GM23338 (cell line): ENCODE measurements at regions not wholly inside any gene's neighbourhood (a gene's known extent, or its start where the extent isn't known, plus 50 kb on each side); places are given as distances from the start of the nearest gene placed in this dataset.

Experiments used
- ATAC-seq: fragments of 200-7000 bp; cut with Tn5 transposase; 3 replicates; pipeline ENCODE4 v1.9.1; 2020
- DNase-seq: peaks from one replicate; pipeline ENCODE4 v3.0.0-alpha.2; 2015; ENCODE audit warnings: low spot score
- H2AFZ ChIP-seq: fragments of 200-600 bp; sonication (generic); 2 replicates; pipeline ENCODE4 v1.8.0; 2016; ENCODE audit warnings: antibody characterized with exemption, mild to moderate bottlenecking, moderate library complexity
- H3F3A ChIP-seq: fragments of 200-600 bp; sonication (generic); replicated peaks from 2 replicates; pipeline ENCODE4 v1.8.0; 2017; ENCODE audit warnings: antibody characterized with exemption, mixed run types, low read depth
- H3K27ac ChIP-seq: fragments of 200-600 bp; sonication (generic); 2 replicates; pipeline ENCODE4 v1.6.1; 2016; ENCODE audit warnings: low read depth
- H3K27me3 ChIP-seq: fragments of 200-600 bp; sonication (generic); 2 replicates; pipeline ENCODE4 v1.8.0; 2016; ENCODE audit warnings: mild to moderate bottlenecking, mixed run types, moderate library complexity; ENCODE audit not compliant: insufficient read depth
- H3K36me3 ChIP-seq: fragments of 200-600 bp; sonication (generic); 2 replicates; pipeline ENCODE4 v1.8.0; 2016; ENCODE audit warnings: mild to moderate bottlenecking; ENCODE audit not compliant: insufficient read depth
- H3K4me1 ChIP-seq: fragments of 200-600 bp; sonication (generic); 2 replicates; pipeline ENCODE4 v1.8.0; 2016; ENCODE audit warnings: mild to moderate bottlenecking, moderate library complexity; ENCODE audit not compliant: insufficient read depth
- H3K4me2 ChIP-seq: fragments of 200-600 bp; sonication (generic); 2 replicates; pipeline ENCODE4 v1.7.1; 2017; ENCODE audit warnings: mixed run types
- H3K4me3 ChIP-seq: fragments of 200-600 bp; sonication (generic); 2 replicates; pipeline ENCODE4 v1.6.1; 2016; ENCODE audit warnings: mixed run types
- H3K79me2 ChIP-seq: fragments of 200-600 bp; sonication (generic); replicated peaks from 2 replicates; pipeline ENCODE4 v1.8.0; 2017; ENCODE audit warnings: mild to moderate bottlenecking; ENCODE audit not compliant: insufficient read depth
- H3K9me2 ChIP-seq: fragments of 200-600 bp; sonication (generic); 2 replicates; pipeline ENCODE4 v1.8.0; 2017; ENCODE audit not compliant: insufficient read depth
- H4K20me1 ChIP-seq: fragments of 200-600 bp; sonication (generic); replicated peaks from 2 replicates; pipeline ENCODE4 v1.8.0; 2017; ENCODE audit warnings: mild to moderate bottlenecking; ENCODE audit not compliant: insufficient read depth
- H3K27ac Mint-ChIP-seq: 2 replicates; pipeline ENCODE4 v1.8.0; 2020; ENCODE audit warnings: inconsistent platforms, mild to moderate bottlenecking, moderate library complexity, mixed read lengths
- H3K27me3 Mint-ChIP-seq: 3 replicates; pipeline ENCODE4 v1.8.0; 2022; ENCODE audit warnings: low read depth, mild to moderate bottlenecking, moderate library complexity, mixed read lengths, inconsistent platforms; ENCODE audit not compliant: insufficient read depth, poor library complexity
- H3K36me3 Mint-ChIP-seq: 3 replicates; pipeline ENCODE4 v1.8.0; 2021; ENCODE audit warnings: low read depth, mild to moderate bottlenecking, inconsistent platforms, moderate library complexity, mixed read lengths
- H3K4me1 Mint-ChIP-seq: 3 replicates; pipeline ENCODE4 v1.8.0; 2020; ENCODE audit warnings: mild to moderate bottlenecking, inconsistent platforms, mixed read lengths
- H3K4me3 Mint-ChIP-seq: 3 replicates; pipeline ENCODE4 v1.8.0; 2021; ENCODE audit warnings: moderate library complexity, mild to moderate bottlenecking, inconsistent platforms, mixed read lengths
- H3K9me3 Mint-ChIP-seq: 3 replicates; pipeline ENCODE4 v1.8.0; 2020; ENCODE audit warnings: moderate library complexity, mild to moderate bottlenecking, inconsistent platforms, mixed read lengths
- EZH2phosphoT487 ChIP-seq: fragments of 200-600 bp; sonication (generic); IDR thresholded peaks from one replicate; pipeline ENCODE4 v1.8.1; 2018; ENCODE audit warnings: antibody characterized with exemption; ENCODE audit not compliant: unreplicated experiment
- POLR2AphosphoS5 ChIP-seq: IDR thresholded peaks from 2 replicates; pipeline ENCODE4 v1.6.1; 2016; ENCODE audit warnings: antibody characterized with exemption, low read depth
- STAT1 ChIP-seq: IDR thresholded peaks from one replicate; pipeline ENCODE4 v1.6.1; 2016; ENCODE audit warnings: antibody characterized with exemption; ENCODE audit not compliant: unreplicated experiment
- TF ChIP-seq, protein P1 (sequence below), 2 experiments: fragments of 200-600 bp in 1 of 2; sonication (generic) in 1 of 2; conservative IDR thresholded peaks; 2 replicates each; pipeline versions ENCODE4 v1.5.1 to v1.6.1; 2016 to 2017; ENCODE audit warnings: antibody characterized with exemption in 2 of 2, low read depth in 2 of 2, mild to moderate bottlenecking in 2 of 2, moderate library complexity in 1 of 2
- TF ChIP-seq, protein P2 (sequence below): fragments of 250-450 bp; sonication (Bioruptor Pico); IDR thresholded peaks from 2 replicates; pipeline ENCODE4 v1.5.0; 2020; ENCODE audit warnings: mild to moderate bottlenecking, moderate library complexity

DNA sequence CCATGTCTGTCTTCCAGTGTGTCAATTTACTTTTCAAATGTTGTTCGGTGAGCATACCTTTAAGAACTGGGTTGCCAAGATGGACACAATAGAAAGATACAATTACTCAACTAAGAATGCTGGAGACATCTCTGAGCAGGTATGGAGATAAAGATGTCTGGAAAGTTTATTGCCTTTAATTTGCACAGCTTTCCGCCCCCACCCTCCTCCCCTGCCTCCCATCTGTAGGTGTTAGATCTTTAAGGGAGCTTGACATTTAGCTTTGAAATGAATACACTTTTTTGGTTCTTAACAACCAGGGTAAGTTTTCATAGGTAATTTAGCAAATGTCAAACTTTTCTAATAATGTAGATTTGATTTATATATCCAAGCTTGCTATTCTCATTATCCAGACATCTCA, 104.4 kb downstream of the BTBD3 start:
- Histone ChIP-seq H3K9me2 (0 out of 2 replicates have a peak, but pooled peaks cover 20% of the 10 kb centered on the region), H3K79me2 (no peaks in the 10 kb centered on the region), H3F3A (no peaks in the 10 kb centered on the region), H3K4me2 (no peak overlapping the region), H3K36me3 (no peaks in the 10 kb centered on the region), H3K27ac (no peak overlapping the region), H4K20me1 (no peaks in the 10 kb centered on the region), H2AFZ (no peak overlapping the region), H3K4me1 (no peaks in the 10 kb centered on the region), H3K27me3 (no peaks in the 10 kb centered on the region), H3K4me3 (no peak overlapping the region)
- no peak for ATAC-seq
- H3K4me1 Mint-ChIP-seq, result no peaks in the 10 kb centered on the region
- no peaks in the 10 kb centered on the region for H3K36me3 Mint-ChIP-seq
- DNase-seq, result no peak
- H3K27me3 Mint-ChIP-seq, result peaks cover 3% of the 10 kb centered on the region
- no peak for TF ChIP-seq STAT1
- TF ChIP-seq, protein P1, sequence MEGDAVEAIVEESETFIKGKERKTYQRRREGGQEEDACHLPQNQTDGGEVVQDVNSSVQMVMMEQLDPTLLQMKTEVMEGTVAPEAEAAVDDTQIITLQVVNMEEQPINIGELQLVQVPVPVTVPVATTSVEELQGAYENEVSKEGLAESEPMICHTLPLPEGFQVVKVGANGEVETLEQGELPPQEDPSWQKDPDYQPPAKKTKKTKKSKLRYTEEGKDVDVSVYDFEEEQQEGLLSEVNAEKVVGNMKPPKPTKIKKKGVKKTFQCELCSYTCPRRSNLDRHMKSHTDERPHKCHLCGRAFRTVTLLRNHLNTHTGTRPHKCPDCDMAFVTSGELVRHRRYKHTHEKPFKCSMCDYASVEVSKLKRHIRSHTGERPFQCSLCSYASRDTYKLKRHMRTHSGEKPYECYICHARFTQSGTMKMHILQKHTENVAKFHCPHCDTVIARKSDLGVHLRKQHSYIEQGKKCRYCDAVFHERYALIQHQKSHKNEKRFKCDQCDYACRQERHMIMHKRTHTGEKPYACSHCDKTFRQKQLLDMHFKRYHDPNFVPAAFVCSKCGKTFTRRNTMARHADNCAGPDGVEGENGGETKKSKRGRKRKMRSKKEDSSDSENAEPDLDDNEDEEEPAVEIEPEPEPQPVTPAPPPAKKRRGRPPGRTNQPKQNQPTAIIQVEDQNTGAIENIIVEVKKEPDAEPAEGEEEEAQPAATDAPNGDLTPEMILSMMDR (conservative IDR thresholded peaks at IDR 0.05; ENCODE audit: low read depth in 2 of 2), result no peak
- TF ChIP-seq, protein P2, sequence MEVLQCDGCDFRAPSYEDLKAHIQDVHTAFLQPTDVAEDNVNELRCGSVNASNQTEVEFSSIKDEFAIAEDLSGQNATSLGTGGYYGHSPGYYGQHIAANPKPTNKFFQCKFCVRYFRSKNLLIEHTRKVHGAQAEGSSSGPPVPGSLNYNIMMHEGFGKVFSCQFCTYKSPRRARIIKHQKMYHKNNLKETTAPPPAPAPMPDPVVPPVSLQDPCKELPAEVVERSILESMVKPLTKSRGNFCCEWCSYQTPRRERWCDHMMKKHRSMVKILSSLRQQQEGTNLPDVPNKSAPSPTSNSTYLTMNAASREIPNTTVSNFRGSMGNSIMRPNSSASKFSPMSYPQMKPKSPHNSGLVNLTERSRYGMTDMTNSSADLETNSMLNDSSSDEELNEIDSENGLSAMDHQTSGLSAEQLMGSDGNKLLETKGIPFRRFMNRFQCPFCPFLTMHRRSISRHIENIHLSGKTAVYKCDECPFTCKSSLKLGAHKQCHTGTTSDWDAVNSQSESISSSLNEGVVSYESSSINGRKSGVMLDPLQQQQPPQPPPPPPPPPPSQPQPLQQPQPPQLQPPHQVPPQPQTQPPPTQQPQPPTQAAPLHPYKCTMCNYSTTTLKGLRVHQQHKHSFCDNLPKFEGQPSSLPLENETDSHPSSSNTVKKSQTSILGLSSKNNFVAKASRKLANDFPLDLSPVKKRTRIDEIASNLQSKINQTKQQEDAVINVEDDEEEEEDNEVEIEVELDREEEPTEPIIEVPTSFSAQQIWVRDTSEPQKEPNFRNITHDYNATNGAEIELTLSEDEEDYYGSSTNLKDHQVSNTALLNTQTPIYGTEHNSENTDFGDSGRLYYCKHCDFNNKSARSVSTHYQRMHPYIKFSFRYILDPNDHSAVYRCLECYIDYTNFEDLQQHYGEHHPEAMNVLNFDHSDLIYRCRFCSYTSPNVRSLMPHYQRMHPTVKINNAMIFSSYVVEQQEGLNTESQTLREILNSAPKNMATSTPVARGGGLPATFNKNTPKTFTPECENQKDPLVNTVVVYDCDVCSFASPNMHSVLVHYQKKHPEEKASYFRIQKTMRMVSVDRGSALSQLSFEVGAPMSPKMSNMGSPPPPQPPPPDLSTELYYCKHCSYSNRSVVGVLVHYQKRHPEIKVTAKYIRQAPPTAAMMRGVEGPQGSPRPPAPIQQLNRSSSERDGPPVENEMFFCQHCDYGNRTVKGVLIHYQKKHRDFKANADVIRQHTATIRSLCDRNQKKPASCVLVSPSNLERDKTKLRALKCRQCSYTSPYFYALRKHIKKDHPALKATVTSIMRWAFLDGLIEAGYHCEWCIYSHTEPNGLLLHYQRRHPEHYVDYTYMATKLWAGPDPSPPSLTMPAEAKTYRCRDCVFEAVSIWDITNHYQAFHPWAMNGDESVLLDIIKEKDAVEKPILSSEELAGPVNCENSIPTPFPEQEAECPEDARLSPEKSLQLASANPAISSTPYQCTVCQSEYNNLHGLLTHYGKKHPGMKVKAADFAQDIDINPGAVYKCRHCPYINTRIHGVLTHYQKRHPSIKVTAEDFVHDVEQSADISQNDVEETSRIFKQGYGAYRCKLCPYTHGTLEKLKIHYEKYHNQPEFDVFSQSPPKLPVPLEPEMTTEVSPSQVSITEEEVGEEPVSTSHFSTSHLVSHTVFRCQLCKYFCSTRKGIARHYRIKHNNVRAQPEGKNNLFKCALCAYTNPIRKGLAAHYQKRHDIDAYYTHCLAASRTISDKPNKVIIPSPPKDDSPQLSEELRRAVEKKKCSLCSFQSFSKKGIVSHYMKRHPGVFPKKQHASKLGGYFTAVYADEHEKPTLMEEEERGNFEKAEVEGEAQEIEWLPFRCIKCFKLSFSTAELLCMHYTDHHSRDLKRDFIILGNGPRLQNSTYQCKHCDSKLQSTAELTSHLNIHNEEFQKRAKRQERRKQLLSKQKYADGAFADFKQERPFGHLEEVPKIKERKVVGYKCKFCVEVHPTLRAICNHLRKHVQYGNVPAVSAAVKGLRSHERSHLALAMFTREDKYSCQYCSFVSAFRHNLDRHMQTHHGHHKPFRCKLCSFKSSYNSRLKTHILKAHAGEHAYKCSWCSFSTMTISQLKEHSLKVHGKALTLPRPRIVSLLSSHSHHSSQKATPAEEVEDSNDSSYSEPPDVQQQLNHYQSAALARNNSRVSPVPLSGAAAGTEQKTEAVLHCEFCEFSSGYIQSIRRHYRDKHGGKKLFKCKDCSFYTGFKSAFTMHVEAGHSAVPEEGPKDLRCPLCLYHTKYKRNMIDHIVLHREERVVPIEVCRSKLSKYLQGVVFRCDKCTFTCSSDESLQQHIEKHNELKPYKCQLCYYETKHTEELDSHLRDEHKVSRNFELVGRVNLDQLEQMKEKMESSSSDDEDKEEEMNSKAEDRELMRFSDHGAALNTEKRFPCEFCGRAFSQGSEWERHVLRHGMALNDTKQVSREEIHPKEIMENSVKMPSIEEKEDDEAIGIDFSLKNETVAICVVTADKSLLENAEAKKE (CRISPR knock-in tag), result no peak
- TF ChIP-seq POLR2AphosphoS5, result no peak
- no peak for TF ChIP-seq EZH2phosphoT487
- H3K9me3 Mint-ChIP-seq, result no peaks in the 10 kb centered on the region
- no peak overlapping the region for H3K27ac Mint-ChIP-seq
- H3K4me3 Mint-ChIP-seq, result no peak overlapping the region
